NCI-H146 treated with DMSO at 0.1 percent for 48 hours (cell line): ENCODE measurements at regions not wholly inside any gene's neighbourhood (a gene's known extent, or its start where the extent isn't known, plus 50 kb on each side); places are given as distances from the start of the nearest gene placed in this dataset.
A peak's percentile ranks its signal among the peaks of the same experiment; 100 is the strongest.

Experiments used
- DNase-seq: peaks from one replicate; lab custom pipeline; 2025; ENCODE audit not compliant: unreplicated experiment; lab: John Stamatoyannopoulos, UW

DNA sequence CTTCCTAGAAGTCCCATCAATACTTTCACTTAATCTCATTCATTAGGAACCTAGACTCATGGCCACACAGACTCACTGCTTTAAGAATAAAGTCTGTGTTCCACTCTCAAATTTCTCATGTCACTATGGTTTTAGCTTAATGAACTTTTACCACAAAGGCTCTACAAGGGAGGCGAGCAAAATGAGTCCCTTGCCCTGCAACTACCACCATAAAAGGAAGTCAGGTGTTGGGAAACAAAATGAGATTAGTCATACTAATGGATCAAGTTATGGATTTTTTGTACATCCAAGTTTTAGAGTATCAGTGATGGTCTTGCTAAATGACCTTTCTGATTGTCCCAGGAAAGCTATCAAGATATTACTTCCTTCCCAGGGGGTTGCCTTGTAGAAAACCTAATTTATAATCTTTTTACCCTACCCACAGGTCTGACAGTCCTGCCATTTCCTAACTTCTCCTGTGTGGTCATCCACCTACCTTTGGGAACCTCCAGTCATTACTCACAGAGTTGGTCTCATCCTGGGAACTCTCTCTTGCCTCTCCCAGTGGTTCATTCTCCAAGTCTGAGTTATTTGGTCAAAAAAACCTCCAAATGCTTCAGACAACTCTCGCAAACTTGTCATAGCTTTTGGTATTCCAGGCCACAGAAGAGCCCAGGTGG, 51.8 kb upstream of the SLC16A1 start:
- no peak for DNase-seq

DNA sequence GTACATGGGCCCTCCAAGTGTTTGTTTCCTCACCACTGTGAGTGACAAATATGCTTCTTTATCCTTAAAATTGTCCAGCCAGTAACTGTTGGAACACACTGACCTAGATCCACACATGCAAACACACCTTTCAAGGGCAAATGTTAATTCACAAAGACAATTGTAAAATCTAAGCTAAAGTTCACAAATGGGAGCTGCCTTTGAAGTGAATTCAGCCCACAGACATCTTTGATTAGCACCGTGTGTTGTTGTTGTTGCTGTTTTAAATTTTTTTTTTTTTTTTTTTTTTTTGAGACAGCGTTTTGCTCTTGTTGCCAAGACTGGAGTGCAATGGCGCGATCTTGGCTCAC, 52.3 kb upstream of the SLC16A1 start:
- DNase-seq = no peak

DNA sequence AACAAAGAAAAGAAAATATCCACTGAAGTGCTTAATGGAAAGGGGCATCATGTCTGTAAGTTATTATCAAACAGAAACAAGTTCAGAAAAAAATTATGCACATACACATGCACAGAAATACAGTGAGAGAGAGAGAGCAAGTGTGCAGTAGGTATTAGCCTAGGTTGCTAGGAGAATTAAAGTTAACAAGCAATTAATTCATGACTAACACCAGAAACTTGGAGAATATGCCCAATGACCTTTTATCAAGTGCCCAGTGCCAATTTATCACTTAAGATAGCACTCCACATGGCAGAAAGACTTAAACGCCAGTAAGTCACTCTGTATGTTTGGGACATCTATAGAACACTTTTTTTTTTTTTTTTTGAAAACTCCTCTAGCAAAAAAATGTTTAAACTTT, 56.2 kb upstream of the SLC16A1 start:
- DNase-seq = no peak

DNA sequence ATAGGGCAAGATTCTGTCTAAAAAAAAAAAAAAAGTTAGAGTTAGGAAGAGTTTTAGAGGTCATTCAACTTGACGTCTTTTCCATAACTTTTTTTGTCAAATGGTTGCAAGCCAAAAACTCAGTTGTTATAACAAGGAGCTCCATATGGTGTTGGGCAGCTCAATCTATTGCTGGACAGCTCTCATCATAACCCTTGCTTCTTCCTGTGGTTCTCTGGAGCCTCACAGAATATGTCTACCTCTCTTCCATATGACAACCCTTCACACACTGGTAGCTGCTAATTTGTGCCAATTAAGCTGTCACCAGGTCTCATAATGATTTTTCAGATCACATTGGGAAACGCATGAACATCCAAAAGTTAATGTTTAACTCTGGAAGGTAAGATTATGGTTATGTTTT, 57.8 kb upstream of the SLC16A1 start:
- no peak for DNase-seq

DNA sequence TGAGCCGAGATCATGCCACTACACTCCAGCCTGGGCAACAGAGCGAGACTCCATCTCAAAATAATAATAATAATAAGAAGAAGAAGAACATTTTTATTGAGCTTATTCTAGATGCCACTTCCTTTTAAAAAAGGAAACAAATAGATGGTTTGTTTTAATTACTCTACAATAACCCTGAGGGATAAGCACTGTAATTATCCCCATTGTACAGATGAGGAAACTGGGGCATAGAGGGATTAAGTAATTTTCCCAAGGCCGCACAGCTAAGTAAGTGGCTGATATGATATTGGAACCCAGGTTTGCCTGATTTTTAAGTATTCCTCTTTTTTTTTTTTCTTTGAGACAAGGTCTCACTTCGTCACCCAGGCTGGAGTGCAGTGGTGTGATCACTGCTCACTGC, 58.5 kb upstream of the LRIG2 start:
- DNase-seq = no peak

DNA sequence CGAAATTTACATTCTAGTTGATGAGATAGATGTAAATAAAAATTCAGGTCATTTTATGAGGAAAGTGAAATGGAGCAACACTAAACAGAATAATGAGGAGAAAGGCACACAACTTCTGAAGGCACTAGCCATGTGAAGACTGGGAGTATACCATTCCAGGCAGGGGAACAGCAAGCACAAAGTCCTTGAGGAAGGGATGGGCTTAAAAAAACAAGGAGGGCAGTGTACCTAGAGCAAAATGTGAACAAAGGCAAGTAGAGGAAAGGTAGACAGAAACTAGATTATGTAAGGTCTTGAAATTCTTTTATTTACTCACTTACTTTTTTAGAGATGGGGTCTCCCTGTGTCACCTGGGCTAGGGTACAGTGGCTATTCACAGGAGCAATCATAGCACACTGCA, 54.1 kb upstream of the LRIG2 start:
- no peak for DNase-seq

DNA sequence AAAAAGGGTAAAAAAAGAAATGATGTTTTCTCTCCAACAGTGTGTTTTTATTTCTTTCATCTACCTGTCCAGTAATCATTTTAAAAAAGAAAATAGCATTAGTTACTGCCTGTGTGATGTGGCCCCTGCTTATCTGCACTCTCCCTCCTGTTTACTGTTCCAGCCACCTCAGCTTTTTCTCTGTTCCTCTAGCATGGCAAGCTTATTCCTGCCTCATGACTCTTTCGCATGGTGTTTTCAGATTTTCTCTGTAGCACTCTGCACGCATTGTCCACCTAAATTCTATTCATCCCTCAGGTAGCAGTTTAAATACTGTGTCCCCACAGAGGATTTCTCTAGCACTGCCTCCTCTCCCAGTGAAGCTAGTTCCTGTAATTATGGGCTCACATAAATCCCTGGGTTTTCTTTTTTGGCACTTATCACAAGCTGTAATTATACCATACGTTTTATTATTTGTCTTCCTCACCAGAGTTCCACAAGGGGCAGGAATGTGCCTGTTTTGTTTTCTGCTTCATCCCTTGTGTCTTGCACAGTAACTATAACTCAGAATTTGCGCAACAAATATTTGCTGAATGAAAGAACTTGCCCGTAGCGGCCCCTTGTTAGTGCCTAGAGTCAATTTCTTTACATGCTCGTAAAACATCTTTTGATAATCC, 51.4 kb upstream of the LRIG2 start:
- DNase-seq = peak; percentile 85
